Right atrium auricular region (tissue), 2 donors: ENCODE measurements at regions not wholly inside any gene's neighbourhood (a gene's known extent, or its start where the extent isn't known, plus 50 kb on each side); places are given as distances from the start of the nearest gene placed in this dataset.

Experiments used
- DNase-seq: peaks from one replicate; pipeline ENCODE4 v3.0.0-alpha.2; 2019; ENCODE audit warnings: low spot score
- H3K27ac ChIP-seq, 2 donors: fragments of 200-600 bp; sonication (generic); 1 replicate in 1 of 2; 2 replicates in 1 of 2; pipeline ENCODE4 v1.5.1; 2016 to 2019
- H3K27me3 ChIP-seq, 2 donors: fragments of 200-600 bp; sonication (generic); one replicate each; pipeline versions ENCODE4 v1.5.1 to v1.6.0; 2017 to 2019
- H3K36me3 ChIP-seq: fragments of 200-600 bp; sonication (generic); one replicate; pipeline ENCODE4 v1.5.1; 2016
- H3K4me1 ChIP-seq, 2 donors: fragments of 200-600 bp; sonication (generic); one replicate each; pipeline versions ENCODE4 v1.5.1 to v1.6.0; 2017 to 2019
- H3K4me3 ChIP-seq, 2 donors: fragments of 200-600 bp; sonication (generic); 1 replicate in 1 of 2; 2 replicates in 1 of 2; pipeline ENCODE4 v1.5.1; 2017 to 2019; ENCODE audit warnings: mild to moderate bottlenecking in 1 of 2, moderate library complexity in 1 of 2
- H3K9me3 ChIP-seq, 2 donors: fragments of 200-600 bp; sonication (generic); one replicate each; pipeline ENCODE4 v1.5.1; 2019
- CTCF ChIP-seq, 2 donors: fragments of 200-600 bp; sonication (generic); IDR thresholded peaks; one replicate each; pipeline ENCODE4 v1.5.1; 2019; ENCODE audit warnings: antibody characterized with exemption in 2 of 2

DNA sequence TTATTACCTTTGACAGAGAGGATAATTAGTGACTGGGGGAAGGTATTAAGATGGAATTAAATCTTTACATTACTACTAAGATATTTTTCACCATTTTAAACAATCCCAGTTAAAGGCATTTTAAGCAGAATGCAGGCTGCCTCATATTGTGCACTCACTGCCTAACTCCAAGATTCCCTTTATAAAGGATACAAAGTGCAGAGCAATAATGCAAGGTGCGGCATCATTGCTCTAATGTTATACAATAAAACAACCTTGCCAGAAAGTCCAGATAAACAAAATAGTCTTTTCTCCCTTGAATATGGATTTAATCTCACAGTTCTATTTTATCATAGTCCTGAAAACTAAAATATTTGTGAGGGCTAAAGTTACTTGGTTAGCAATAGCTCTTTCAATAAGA, 1031.6 kb upstream of the SEMA6D start:
- no peak for TF ChIP-seq CTCF (IDR thresholded peaks at IDR 0.05)
- no peaks in the 10 kb centered on the region for H3K27me3 ChIP-seq

GRCh38 chr15:46696281-46696680, 1021.0 kb upstream of the SEMA6D start:
- Histone ChIP-seq H3K27me3 (no peaks in the 10 kb centered on the region), H3K4me3 (no peak overlapping the region), H3K27ac (no peak overlapping the region), H3K4me1 (no peaks in the 10 kb centered on the region), H3K9me3 (no peaks in the 10 kb centered on the region), H3K36me3 (no peaks in the 10 kb centered on the region)
- TF ChIP-seq CTCF (IDR thresholded peaks at IDR 0.05) = no peak
- no peak for DNase-seq

More for the DNA sequence above, 1031.6 kb upstream of the SEMA6D start:
- Histone ChIP-seq H3K9me3 (no peaks in the 10 kb centered on the region), H3K27ac (no peak overlapping the region), H3K4me1 (no peaks in the 10 kb centered on the region), H3K36me3 (no peaks in the 10 kb centered on the region), H3K4me3 (no peak overlapping the region)
- DNase-seq = no peak

DNA sequence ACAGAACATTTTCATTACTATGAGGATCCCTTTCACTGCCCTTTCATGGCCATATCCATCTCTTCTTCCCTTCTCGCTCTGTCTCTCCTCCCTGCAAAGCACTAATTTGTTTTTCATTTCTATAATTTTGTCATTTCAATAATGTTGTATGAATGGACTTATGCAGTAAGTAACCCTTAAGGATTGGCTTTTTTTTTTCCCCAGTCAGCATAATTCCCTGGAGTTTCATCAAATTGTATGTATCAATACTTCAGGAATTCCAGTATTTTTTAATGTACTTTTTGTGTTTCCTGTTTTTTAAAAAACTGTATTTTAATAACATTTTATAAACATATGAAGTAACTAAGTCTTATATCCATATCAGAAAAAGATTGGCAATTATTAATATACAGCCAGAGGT, 1016.0 kb upstream of the SEMA6D start:
- H3K4me3 ChIP-seq = no peak overlapping the region
- no peaks in the 10 kb centered on the region for H3K36me3 ChIP-seq
- H3K9me3 ChIP-seq = no peaks in the 10 kb centered on the region
- no peaks in the 10 kb centered on the region for H3K4me1 ChIP-seq
- DNase-seq = no peak
- no peak overlapping the region for H3K27ac ChIP-seq
- H3K27me3 ChIP-seq = no peaks in the 10 kb centered on the region
- TF ChIP-seq CTCF (IDR thresholded peaks at IDR 0.05) = no peak

DNA sequence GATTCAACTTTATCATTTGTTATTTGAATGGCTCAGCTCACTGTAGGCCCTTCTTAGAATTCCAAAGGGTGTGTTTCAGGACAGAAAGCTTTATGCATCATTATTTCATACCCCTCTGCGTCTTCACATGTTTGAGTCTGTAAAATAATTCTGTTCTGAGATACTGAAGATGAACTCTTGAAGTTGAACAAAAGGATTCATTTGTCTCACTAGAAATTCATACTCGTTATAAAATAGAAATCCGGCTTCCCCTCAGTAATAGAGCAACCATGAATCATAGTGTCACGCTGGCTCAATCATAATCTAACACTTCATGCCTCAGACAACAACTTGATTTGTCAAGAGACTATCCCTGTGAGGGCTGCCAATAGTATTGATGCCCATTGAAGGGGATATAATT, 1015.4 kb upstream of the SEMA6D start:
- TF ChIP-seq CTCF (IDR thresholded peaks at IDR 0.05) = no peak

DNA sequence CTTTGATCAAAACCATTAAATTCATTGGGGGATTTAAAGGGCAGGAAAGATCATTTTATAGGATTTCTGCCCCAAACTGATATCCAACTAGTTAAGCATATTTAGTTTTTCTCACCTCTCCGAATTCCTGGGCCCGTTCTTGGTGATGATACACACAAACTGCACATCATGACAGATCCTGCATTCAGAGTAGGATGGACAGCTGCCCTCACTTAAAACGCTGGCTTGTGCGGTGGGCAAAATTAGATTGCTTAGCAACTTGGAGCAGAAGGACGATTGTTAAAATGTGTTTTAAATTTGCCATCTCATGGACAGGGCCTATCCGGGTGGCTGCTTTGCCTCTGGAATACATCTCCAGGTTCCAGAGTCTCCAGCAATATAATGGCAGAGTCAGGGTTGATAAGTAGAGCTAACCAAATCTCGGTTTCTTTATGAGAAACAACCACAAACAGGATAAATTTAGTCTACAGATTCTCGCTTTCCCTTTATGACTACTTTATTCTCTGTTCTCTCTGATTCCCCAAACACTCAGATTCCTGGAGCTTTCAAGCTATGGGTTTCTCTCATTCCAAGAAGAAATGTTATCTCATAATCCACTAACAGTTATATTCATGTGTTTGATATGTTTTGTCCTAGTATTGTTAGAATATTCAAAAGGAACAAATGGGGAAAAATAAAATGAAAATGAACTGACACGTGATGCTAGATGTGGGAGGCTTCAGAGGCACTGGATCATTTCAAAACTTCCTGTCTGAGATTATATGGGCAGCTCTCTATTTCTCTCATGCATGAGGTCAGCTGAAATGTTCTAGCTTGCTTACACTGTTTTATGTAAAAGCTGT, 1014.1 kb upstream of the SEMA6D start:
- Histone ChIP-seq H3K27me3 (no peaks in the 10 kb centered on the region), H3K4me3 (no peak overlapping the region), H3K36me3 (no peaks in the 10 kb centered on the region), H3K4me1 (no peaks in the 10 kb centered on the region), H3K9me3 (no peaks in the 10 kb centered on the region), H3K27ac (no peak overlapping the region)
- DNase-seq = no peak
- TF ChIP-seq CTCF (IDR thresholded peaks at IDR 0.05) = no peak

More for the DNA sequence above, 1015.4 kb upstream of the SEMA6D start:
- Histone ChIP-seq H3K9me3 (no peaks in the 10 kb centered on the region), H3K4me1 (no peaks in the 10 kb centered on the region), H3K27me3 (no peaks in the 10 kb centered on the region), H3K36me3 (no peaks in the 10 kb centered on the region), H3K27ac (no peak overlapping the region), H3K4me3 (no peak overlapping the region)
- no peak for DNase-seq
